ENCODE measurements at regions not wholly inside any gene's neighbourhood (a gene's known extent, or its start where the extent isn't known, plus 50 kb on each side); places are given as distances from the start of the nearest gene placed in this dataset.
"Not testable (repeated sequence)": the region's sequence is repeated elsewhere in the genome, so short reads cannot be mapped to it uniquely, and the experiment has no call there.

GRCh38 chr3:34013818-34014570 is 215.6 kb downstream of the PDCD6IP start:
- no peak for DNase-seq

- DNase-seq: no peak
Observed at GRCh38 chr3:34015204-34016142, 217.0 kb downstream of the PDCD6IP start.

GRCh38 chr3:34016925-34017587 is 218.6 kb downstream of the PDCD6IP start:
- peak; percentile 39 for DNase-seq

- no peak for DNase-seq
Observed at GRCh38 chr3:34017757-34018156, 219.3 kb downstream of the PDCD6IP start.

- DNase-seq: no peak
Observed at GRCh38 chr3:34019158-34019557, 220.7 kb downstream of the PDCD6IP start.

- DNase-seq: no peak
Observed at GRCh38 chr3:34020170-34020569, 221.7 kb downstream of the PDCD6IP start.

GRCh38 chr3:34020726-34021680 is 222.6 kb downstream of the PDCD6IP start:
- DNase-seq: no peak

GRCh38 chr3:34022147-34022546 is 223.7 kb downstream of the PDCD6IP start:
- no peak for DNase-seq

- DNase-seq: no peak
Observed at GRCh38 chr3:34024447-34025240, 226.2 kb downstream of the PDCD6IP start.

- no peak for DNase-seq
Observed at GRCh38 chr3:34033839-34034238, 235.4 kb downstream of the PDCD6IP start.

- no peak for DNase-seq
Observed at GRCh38 chr3:34034840-34035239, 236.4 kb downstream of the PDCD6IP start.

GRCh38 chr3:34035775-34036174 is 237.3 kb downstream of the PDCD6IP start:
- no peak for DNase-seq

GRCh38 chr3:34037260-34037659 is 238.8 kb downstream of the PDCD6IP start:
- DNase-seq: no peak

- no peak for DNase-seq
Observed at GRCh38 chr3:34038131-34038530, 239.7 kb downstream of the PDCD6IP start.

- no peak for DNase-seq
Observed at GRCh38 chr3:34046154-34046553, 247.7 kb downstream of the PDCD6IP start.

GRCh38 chr3:34053626-34054025 is 255.2 kb downstream of the PDCD6IP start:
- DNase-seq: no peak

GRCh38 chr3:34056181-34056910 is 257.9 kb downstream of the PDCD6IP start:
- DNase-seq: no peak

- DNase-seq: no peak
Observed at GRCh38 chr3:34056951-34057390, 258.5 kb downstream of the PDCD6IP start.

- not testable (repeated sequence) for DNase-seq
Observed at GRCh38 chr3:34060995-34061394, 262.6 kb downstream of the PDCD6IP start.

- no peak for DNase-seq
Observed at GRCh38 chr3:34065901-34066300, 267.5 kb downstream of the PDCD6IP start.

- DNase-seq: no peak
Observed at GRCh38 chr3:34066328-34066727, 267.9 kb downstream of the PDCD6IP start.
